ENCODE measurements at regions not wholly inside any gene's neighbourhood (a gene's known extent, or its start where the extent isn't known, plus 50 kb on each side); places are given as distances from the start of the nearest gene placed in this dataset.
"Not testable (repeated sequence)": the region's sequence is repeated elsewhere in the genome, so short reads cannot be mapped to it uniquely, and the experiment has no call there.

DNA sequence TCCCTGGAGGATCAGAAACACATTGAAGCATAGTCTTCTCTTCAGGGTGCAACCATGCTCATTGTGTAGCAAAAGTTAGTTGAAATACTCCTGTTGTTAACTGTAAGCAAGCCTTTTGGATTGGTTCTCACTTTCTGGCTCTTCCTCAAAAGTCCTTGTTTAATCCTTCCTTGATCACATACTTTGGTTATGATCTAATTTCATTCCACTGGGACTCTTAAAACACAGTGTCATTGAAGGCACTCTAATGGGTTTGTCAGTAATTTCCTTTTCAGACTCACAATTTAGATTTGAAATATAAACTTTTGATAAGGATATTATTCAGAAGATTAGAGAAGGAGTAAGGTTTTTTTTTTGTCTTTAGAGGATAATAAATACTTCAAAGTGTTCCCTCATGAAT is 451.7 kb upstream of the SGO1 start:
- DNase-seq (ENCODE audit: low spot score), result no peak

DNA sequence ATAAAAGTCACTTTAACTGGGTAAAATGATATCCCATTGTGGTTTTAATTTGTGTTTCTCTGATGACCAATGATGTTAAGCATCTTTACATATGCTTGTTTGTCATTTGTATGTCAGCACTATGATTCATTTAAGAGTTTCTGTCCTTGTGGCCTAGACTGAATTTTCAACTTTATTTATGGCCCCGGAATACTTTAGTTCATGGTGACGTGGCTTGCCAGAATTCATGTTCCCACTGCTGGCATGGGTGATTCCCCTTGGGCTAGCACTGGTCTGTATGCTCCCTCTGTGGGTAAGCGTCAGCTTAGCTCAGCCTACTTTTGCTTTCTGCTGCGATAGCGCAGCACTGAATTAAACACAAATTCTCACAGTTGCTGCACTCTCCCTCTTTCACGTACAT is 436.3 kb upstream of the SGO1 start:
- DNase-seq (ENCODE audit: low spot score), result no peak

DNA sequence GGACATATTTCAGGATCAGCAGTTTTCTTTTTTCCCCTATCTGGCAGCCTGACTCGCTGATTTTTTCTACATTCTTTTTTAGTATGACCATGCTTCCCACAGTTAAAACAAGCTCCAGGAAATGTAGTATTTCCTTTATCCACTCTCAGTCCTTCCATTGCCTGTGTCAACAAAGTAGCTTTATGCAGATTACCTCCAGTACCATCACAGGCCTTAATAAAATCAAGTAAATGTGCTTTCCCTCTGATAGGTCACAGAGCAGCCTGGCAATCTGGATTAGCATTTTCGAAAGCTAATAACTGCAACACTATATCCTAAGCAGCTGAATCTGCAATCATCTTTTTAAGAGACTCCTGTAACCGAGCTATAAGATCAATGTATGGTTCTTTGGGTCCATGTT is 432.6 kb upstream of the SGO1 start:
- not testable (repeated sequence) for DNase-seq (ENCODE audit: low spot score)

DNA sequence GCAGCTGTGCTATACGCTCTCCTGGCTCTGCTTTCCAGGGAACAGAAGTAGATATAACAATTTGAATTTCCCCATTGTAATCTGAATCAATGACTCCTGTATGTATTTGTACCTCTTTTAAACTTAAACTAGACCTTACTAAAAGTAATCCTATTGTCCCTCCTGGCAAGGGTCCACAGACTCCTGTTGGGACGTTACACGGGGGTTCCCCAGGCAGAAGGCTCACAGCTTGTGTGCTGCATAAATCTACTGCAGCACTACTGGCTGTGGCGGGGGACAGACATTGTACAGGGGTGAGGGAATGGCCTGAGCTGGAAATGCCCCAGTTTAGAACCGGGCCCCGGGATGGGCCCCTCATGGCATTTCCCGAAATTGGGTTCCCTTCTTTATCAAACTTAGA is 432.2 kb upstream of the SGO1 start:
- DNase-seq (ENCODE audit: low spot score), result not testable (repeated sequence)

DNA sequence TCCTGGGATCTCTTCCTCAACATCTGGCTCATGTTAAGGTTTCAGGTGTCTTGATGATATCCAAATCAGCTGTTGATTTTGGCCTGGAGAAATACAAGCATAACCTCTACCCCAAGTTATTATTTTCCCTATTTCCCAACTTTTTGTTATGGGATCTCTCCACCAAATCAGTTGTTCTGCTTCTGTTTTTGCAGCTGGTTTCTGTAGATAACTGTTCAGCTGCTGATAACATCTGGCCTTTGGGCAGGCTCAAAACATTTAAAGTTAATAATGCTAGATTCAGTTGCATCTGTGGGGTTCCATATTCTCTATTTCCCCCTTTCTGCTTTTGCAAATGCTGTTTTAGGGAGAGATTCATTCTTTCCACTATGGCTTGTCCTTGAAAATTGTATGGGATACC is 430.0 kb upstream of the SGO1 start:
- DNase-seq (ENCODE audit: low spot score), result not testable (repeated sequence)

DNA sequence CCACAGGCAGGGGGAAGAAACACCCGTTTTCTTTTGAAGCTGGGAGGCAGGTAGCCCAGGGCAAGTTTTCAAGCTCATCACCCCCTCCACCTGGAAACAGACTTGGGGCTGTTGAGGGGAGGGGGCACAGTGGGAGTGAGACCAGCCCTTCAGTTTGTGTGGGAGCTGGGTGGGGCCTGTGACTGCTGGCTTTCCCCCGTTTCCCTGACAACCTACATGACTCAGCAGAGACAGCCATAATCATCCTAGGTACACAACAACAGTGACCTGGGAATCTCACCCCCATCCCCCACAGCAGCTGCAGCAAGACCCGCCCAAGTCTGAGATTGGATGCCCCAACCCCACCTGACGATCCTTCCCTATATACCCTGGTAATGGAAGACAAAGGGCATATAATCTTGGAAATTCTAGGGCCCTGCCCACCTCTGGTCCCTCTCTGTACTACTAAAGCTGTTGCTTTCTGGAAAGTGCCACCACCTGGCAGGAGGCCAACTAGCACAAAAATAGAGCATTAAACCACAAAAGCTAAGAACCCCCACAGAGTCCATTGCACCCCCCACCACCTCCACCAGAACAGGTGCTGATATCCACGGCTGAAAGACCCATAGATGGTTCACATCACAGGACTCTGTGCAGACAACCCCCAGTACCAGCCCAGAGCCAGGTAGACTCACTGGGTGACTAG is 422.2 kb upstream of the SGO1 start:
- DNase-seq (ENCODE audit: low spot score), result no peak

DNA sequence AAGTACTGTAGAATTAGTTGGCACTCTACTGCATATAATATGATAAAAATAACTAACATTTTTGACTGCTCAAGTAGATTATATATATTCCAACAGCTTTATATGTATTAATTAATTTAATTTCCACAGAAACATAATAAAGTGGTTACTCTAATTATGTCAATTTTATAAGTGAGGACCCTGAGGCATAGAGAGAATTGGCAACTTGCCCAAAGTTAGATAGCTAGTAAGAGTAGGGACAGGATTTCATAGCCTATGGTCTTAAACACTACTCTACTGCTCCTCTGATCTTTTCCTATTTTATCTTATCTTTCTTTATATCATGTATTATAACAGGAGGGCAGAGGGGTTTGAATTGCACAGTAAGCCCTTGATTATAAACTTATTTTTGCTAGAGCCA is 418.7 kb upstream of the SGO1 start:
- DNase-seq (ENCODE audit: low spot score), result no peak

DNA sequence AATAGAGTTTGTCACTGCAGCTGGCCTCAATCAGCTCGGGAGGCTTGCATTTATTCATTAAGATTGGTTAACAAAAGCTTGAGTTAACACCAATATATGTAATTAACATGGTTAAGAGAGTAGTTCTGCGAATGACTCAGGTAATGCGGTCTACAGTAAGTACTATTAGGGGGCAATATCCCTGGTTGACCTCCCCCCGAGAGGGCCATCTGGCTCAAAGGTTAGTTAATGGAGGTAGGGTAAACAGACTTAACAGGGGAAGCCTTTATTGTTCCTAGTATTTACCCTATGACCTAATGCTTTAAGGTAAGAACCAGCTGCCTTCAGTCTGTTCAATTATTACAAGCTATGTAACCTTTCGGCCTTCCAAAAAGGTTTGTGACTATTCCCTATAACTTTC is 403.3 kb upstream of the SGO1 start:
- no peak for DNase-seq (ENCODE audit: low spot score)

DNA sequence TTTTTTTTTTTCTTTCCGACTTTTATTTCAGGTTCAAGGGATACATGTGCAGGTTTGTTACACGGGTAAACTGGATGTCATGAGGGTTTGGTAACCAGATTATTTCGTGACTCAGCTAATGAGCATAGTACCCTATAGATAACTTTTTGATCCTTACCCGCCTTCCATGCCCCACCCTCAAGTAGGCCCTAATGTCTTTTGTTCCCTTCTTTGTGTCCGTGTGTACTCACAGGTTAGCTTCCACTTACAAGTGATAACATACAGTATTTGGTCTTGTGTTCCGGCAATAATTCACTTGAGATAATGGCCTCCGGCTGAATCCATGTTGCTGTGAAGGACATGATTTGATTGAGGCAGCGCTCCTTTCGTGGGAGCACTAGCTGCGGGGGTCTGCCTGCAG is 402.8 kb upstream of the SGO1 start:
- no peak for DNase-seq (ENCODE audit: low spot score)

DNA sequence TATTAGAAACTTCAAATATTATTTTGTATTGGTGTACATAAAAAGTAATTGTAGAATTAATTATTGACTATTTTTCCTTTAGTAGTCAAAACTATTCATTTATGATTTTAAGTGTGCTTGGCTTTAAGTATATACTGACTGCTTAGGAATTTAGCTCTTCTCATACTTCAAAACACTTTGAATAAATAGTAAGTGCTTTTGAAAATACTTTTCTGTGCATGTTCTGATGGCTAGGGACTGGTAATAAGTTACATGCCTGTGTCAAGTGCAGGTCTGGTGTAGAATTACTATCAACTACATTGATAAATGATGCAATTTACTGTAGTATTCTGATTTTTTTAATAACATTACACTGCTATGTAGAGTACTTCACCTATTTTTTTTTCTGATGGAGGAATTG is 397.6 kb upstream of the SGO1 start:
- no peak for DNase-seq (ENCODE audit: low spot score)

DNA sequence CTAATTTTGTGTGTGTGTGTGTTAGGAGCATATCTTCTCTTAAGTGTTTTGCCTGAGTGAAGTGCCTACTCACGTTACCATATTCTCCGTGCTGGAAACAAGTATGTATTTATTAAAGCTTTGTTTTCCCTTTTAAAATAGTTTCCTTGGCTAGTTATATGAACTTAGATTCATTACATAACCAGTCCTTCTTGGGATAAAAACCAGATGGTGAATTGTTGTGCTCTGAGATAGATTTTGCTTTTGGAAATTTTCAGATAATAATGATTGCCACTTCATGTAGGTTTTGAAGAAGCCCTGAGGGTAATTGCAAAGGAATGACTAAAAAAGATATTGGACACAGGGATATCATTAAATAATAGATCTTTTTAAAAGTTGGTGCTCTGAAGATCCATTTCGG is 390.2 kb upstream of the SGO1 start:
- no peak for DNase-seq (ENCODE audit: low spot score)

DNA sequence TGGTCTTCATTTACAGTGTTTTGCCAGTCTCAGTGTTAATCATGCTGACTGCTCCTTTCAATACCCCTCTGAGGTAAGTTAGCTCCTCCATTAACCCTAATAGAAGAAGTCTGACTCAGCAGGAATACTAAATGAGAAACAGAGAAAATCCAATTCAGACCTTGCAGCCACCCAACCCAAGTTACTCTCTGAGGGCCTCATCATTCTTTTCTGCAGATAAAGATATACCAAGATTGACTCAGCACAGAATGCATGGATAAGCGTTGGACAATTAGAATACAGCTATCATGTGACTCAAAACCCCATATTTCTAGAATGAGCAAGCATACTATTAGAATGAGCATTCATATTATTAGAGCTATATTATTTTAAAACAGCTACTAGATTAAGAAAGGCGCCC is 389.1 kb upstream of the SGO1 start:
- no peak for DNase-seq (ENCODE audit: low spot score)

DNA sequence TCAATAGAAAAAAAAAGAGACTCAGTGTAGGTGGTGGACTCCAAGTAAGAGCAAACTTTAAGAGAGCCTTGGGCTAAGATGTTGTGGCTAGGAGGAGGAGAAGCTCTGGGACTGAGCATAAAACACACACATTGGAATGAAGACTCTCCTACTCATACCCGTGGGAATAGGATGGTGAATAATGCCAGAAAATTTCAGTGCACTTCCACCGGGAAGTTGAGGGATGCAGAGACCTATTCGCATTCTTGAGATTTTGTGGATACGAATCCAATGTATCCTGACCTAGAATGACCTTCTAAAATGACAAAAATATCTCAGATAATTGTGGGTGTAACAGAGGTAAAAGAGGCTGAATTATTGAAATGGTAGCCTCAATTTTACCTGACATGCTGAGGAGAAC is 388.7 kb upstream of the SGO1 start:
- no peak for DNase-seq (ENCODE audit: low spot score)

DNA sequence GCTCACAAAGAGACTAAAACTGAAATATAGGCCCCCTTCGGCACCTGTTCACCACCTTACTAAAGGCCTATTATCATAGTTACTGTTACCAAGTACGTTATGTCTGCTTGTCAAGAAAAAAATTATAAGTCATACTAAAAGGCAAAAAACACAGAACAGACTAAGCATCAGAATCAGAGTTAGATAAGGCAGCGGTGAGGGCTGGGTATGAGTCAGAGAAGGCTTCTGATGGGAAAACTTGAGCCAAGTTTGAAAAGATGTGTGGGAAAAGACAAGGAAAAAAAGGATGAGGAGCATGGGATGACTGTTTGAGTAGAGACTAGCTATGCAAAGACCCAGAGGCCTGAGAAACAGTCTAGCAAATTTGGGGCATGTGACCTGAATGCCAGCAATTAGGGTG is 387.2 kb upstream of the SGO1 start:
- DNase-seq (ENCODE audit: low spot score), result no peak

DNA sequence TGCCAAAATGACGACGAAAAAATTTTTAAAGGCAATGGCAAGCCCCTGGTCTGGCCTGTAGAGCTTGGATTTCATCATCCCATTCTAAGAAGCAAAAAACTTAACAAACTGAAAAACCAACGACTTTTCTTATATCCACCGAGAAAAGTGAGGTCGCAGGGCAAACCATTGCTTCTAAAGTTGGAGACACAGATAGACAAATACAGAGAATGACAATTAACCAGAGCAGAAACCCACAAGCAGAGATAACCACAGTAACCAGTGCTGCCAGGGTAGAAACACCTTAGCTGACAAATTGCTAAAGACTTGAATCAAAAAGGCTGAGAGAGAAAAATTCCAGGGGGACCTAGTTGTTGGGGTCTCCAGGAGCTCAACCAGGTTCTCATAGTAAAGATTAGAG is 386.5 kb upstream of the SGO1 start:
- DNase-seq (ENCODE audit: low spot score), result no peak

DNA sequence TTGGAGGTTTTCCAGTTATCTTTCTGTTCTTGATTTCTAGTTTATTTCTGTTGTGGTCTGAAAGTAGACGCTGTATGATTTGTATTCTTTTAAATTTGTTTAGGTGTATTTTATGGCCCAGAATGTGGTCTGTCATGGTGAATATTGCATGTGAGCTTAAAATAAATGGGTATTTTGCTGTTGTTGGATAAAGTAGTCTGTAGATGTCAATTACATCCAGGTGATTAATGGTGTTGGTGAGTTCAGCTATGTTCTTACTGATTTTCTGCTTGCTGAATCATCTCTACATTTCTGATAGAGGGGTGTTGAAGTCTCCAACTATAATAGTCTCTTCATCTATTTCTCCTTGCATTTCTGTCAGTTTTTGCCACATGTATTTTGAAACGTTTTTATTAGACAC is 383.3 kb upstream of the SGO1 start:
- no peak for DNase-seq (ENCODE audit: low spot score)

DNA sequence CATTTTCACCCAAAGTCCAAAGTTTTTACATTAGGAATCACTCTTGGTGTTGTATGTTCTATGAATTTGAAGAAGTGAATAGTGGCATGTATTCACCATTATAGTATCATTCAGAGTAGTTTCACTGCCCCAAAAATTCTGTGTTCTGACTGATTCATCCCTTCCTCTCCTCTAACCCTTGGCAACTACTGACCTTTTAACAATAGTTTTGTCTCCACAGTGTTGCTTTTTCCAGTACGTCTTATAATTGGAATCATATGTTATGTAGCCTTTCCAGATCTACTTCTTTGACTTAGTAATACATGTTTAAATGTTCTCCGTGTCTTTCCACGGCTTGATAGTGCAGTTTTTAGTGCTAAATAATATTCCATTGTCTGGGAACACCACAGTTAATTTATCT is 379.0 kb upstream of the SGO1 start:
- DNase-seq (ENCODE audit: low spot score), result no peak

DNA sequence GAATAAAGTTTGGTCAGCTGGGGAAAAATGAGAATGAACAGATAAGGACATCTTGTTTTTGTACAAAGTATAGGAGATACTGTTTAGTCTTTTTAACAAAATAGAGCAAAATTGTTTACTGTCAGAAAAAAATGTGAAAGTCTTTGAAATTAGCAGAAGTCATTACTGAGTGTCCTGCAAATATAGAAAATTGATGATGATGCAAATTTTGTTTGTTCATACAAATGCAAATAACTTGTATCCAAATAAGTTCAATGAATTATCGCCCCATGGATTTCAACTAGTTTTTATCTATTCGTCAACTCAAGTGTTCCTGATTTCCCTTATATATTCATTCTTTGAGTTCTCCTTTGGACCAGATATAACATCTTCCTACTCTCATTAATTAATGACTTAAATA is 378.0 kb upstream of the SGO1 start:
- DNase-seq (ENCODE audit: low spot score), result no peak

DNA sequence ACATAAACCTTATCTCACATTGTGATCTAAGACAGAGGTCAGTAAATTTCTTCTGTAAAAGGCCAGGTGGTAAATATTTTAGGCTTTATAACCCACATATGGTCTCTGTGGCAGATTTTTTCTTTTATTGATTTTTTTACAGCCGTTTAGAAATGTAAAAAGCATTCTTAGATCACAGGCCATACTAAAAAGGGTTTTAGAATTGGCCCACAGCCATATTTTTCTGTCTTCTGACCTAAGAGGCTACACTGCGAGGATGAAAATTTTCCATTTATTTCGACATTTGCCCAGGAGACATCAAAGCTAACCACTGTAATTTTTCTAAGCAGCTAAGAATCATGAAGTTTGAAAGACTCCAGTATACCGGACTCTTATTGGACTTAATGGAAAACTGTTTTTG is 377.2 kb upstream of the SGO1 start:
- DNase-seq (ENCODE audit: low spot score), result no peak

DNA sequence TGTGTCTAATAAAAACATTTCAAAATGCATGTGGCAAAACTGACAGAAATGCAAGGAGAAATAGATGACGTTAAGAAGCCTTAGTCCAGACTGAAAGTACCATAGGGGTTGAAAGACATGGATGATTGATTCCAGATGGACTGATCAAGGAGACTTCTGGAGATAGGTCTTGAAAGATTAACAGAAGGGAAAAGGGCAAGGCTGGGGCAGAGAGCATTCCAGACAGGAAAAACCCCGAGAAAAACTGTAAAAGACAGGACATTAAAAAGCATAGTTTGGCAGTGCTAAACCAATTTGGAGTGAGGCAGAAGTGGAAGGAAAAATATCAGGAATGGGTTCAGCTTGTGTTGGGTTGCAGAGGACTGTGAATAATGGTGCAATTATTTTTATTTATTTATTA is 375.2 kb upstream of the SGO1 start:
- no peak for DNase-seq (ENCODE audit: low spot score)

DNA sequence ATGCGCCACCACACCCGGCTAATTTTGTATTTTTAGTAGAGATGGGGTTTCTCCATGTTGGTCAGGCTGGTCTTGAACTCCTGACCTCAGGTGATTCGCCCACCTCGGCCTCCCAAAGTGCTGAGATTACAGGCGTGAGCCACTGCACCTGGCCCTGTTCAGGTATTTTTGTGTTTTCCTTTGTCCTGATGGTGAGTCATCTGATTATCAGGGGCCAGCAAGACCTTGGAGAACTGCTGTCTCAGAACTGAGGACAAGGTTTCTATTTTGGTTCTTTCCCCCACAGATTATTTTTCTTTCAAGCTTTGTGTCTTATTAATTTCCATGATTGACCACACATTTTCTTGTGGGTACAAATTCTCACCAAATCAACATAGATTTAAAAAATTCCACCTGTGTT is 374.4 kb upstream of the SGO1 start:
- not testable (repeated sequence) for DNase-seq (ENCODE audit: low spot score)

DNA sequence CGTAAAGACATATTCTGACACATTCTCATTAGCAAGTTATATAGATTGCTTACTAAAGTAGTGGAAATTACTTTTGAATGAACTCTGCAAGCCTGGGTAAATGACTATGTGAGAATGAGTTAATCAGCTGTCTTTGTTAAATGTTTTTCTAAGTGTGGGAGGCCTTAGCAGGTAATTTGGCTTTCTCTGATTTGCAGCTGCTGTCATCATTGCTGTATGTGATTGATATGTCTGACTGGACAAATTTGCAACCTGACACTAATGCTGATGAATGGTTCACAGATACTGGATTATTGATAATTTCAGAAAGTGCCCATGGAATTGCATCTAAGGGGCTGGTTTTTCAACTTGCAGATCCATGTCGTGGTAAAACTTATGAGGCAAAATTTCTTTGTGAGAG is 372.2 kb upstream of the SGO1 start:
- DNase-seq (ENCODE audit: low spot score), result no peak

DNA sequence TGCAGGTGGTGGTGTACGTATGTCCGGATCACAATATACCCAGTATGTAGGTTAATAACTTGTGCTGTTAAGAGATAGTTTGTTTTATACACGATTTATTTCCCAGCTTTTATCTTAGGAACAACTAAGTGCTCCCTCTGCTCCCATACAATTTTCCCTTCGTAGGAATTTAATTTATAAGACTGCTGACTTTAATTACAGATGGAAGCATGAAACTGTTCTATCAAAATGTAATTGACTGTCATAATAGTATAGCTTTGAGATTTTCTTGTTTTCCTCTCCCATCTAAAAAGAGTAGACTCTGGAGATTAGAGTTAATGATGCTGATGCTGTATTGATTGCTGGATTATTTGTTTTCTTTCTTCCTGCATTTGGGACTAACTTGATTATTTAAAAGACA is 370.7 kb upstream of the SGO1 start:
- DNase-seq (ENCODE audit: low spot score), result no peak

DNA sequence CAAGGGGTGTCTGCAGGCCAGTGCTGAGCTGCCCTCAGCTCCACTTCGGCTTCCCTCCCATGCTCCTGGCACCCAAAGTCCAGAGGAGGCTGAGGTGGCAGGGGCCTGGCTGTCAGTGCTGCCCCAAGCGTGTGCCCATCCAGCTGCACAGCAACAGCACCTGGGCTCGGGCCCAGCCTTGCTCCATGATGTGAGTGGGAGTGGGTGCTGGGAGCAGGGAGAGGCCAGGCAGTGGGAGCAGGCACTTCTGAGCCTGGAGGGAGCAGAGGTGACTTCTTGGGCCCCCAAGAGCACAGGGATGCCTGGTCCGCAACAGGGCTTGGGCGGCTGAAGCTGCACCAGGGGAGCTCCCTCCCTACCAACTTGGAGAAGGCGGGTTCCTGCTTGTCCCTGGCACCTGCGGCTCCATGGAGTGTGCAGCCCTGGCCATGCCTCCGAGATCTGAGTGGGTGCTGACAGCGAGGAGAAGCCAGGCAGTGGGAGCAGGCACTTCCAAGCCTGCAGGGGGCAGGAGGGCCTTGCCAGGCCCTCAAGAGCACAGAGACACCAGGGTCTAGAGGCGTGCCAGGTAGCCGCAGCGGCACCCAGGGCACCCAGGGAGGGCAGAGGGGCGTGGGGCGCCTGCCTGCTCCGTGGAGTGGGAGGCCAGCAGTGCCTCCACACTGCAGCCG is 366.7 kb upstream of the SGO1 start:
- no peak for DNase-seq (ENCODE audit: low spot score)
